ENCODE measurements at regions not wholly inside any gene's neighbourhood (a gene's known extent, or its start where the extent isn't known, plus 50 kb on each side); places are given as distances from the start of the nearest gene placed in this dataset.

DNA sequence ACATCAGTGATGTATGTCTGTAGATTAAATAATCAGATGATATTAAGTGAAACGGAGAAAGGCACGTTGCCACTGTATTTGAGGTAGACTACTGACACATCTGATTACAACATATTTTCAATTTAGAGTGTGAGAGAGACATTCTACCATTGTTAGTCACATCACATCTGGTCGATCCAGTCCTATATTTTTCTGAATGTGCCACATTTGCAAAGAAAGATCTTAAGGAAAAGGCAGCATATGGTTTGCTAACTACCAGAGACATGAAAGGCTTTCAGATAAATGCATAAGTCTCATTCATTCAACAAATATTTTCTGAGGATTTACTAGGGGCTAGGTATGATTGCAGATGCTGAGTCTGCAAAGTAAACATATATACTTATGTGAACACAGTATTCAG lies 114.3 kb upstream of the RUNX1 start:
- no peak for TF ChIP-seq CTCF (IDR thresholded peaks at IDR 0.05)
- no peak for TF ChIP-seq POLR2A (IDR thresholded peaks at IDR 0.05)

Measured in tibial nerve (tissue), 3 donors.